HepG2 (cell line): ENCODE measurements at regions not wholly inside any gene's neighbourhood (a gene's known extent, or its start where the extent isn't known, plus 50 kb on each side); places are given as distances from the start of the nearest gene placed in this dataset.

Experiments used
- ATAC-seq: fragments of 200-7000 bp; cut with Tn5 transposase; 3 replicates; pipeline ENCODE4 v1.9.1; 2020; ENCODE audit warnings: mild to moderate bottlenecking, moderate library complexity
- BruUV-seq: library from RNA; stranded (reverse); fragments of 400-500 nt; replicated peaks from 2 replicates; lab custom pipeline; 2021; lab: Mats Ljungman, UMichigan
- CTCF ChIA-PET: fragments of 300-600 bp; formaldehyde crosslinking; extraction: SDS; loops from one replicate; lab custom pipeline; 2021; ENCODE audit warnings: low total read pairs, inconsistent platforms, low intra/inter-chr PET ratio; lab: Yijun Ruan, JAX
- POLR2A ChIA-PET: fragments of 350-600 bp; sonication (Branson Sonifier 250); formaldehyde crosslinking; loops from one replicate; lab custom pipeline; 2020; ENCODE audit warnings: antibody characterized with exemption, inconsistent platforms; lab: Yijun Ruan, JAX
- DNase-seq: peaks from one replicate; pipeline ENCODE4 v3.0.0-alpha.2; 2015; ENCODE audit warnings: low spot score
- FAIRE-seq: peaks from 3 replicates; lab custom pipeline; 2011; peaks lifted over from hg19 to GRCh38; lab: Jason Lieb, UNC
- H2AFZ ChIP-seq: one replicate; pipeline ENCODE4 v1.6.1; 2011; ENCODE audit warnings: low read length, inconsistent platforms
- H3K27ac ChIP-seq: fragments of 300-600 bp; 3 replicates; pipeline ENCODE4 v1.8.0; 2011; ENCODE audit warnings: mixed run types, mild to moderate bottlenecking, mixed read lengths, low read length, inconsistent platforms; ENCODE audit not compliant: insufficient read depth; ENCODE audit errors: extremely low read length
- H3K27me3 ChIP-seq, 2 experiments: fragments of 200-600 bp in 1 of 2; 2 replicates in 1 of 2; 3 replicates in 1 of 2; pipeline versions ENCODE4 v1.6.0 to v1.8.0; 2011; ENCODE audit warnings: low read length in 2 of 2, mild to moderate bottlenecking in 2 of 2, moderate library complexity in 2 of 2, inconsistent platforms in 1 of 2; ENCODE audit not compliant: insufficient read depth in 2 of 2, control insufficient read depth in 1 of 2
- H3K36me3 ChIP-seq, 2 experiments: fragments of 200-600 bp in 1 of 2; replicated peaks in 1 of 2; 2 replicates in 1 of 2; 3 replicates in 1 of 2; pipeline versions ENCODE4 v1.5.1 to v1.8.0; 2011; ENCODE audit warnings: low read length in 2 of 2, inconsistent platforms in 1 of 2; ENCODE audit not compliant: insufficient read depth in 2 of 2, control insufficient read depth in 1 of 2
- H3K4me1 ChIP-seq: 2 replicates; pipeline ENCODE4 v1.5.1; 2012; ENCODE audit warnings: low read length, inconsistent platforms; ENCODE audit not compliant: insufficient read depth
- H3K4me2 ChIP-seq: 2 replicates; pipeline ENCODE4 v1.6.0; 2011; ENCODE audit warnings: low read depth, low read length, inconsistent platforms
- H3K4me3 ChIP-seq, 3 experiments: fragments of 200-600 bp in 1 of 3; sonication (generic), shearing (Covaris generic) in 1 of 3; replicated peaks in 1 of 3; 2 replicates each; pipeline ENCODE4 v1.5.1; 2011 to 2016; ENCODE audit warnings: low read length in 3 of 3, inconsistent platforms in 2 of 3, low read depth in 2 of 3, mild to moderate bottlenecking in 2 of 3, control low read depth in 1 of 3, mixed read lengths in 1 of 3; ENCODE audit not compliant: insufficient read depth in 1 of 3
- H3K79me2 ChIP-seq: one replicate; pipeline ENCODE4 v1.6.1; 2011; ENCODE audit warnings: low read length, inconsistent platforms; ENCODE audit not compliant: insufficient read depth
- H3K9ac ChIP-seq: 2 replicates; pipeline ENCODE4 v1.6.0; 2011; ENCODE audit warnings: mild to moderate bottlenecking, low read depth, low read length, inconsistent platforms; ENCODE audit not compliant: insufficient read depth
- H3K9me3 ChIP-seq: 2 replicates; pipeline ENCODE4 v1.5.1; 2012; ENCODE audit warnings: mild to moderate bottlenecking, low read length
- H4K20me1 ChIP-seq: 2 replicates; pipeline ENCODE4 v1.6.0; 2011; ENCODE audit warnings: inconsistent platforms, mild to moderate bottlenecking, low read length, moderate library complexity; ENCODE audit not compliant: insufficient read depth
- ARID2 ChIP-seq: sonication (generic); formaldehyde crosslinking; IDR thresholded peaks from 2 replicates; pipeline ENCODE4 v1.8.1; 2022; ENCODE audit warnings: mild to moderate bottlenecking, missing genetic modification reagents, borderline replicate concordance
- HIC2 ChIP-seq: sonication (generic); formaldehyde crosslinking; IDR thresholded peaks from 2 replicates; pipeline ENCODE4 v1.9.0; 2022; ENCODE audit warnings: low read depth, missing genetic modification reagents
- POLR2AphosphoS5 ChIP-seq: IDR thresholded peaks from 2 replicates; pipeline ENCODE4 v1.6.1; 2012; ENCODE audit warnings: low read depth, low read length
- RBAK ChIP-seq: sonication (generic); formaldehyde crosslinking; IDR thresholded peaks from 2 replicates; pipeline ENCODE4 v1.5.1; 2020; ENCODE audit warnings: mild to moderate bottlenecking, missing genetic modification reagents
- RORA ChIP-seq: sonication (generic); formaldehyde crosslinking; IDR thresholded peaks from 2 replicates; pipeline ENCODE4 v1.5.0; 2020; ENCODE audit warnings: mild to moderate bottlenecking, missing genetic modification reagents, moderate library complexity
- SAFB2 ChIP-seq: sonication (generic); formaldehyde crosslinking; IDR thresholded peaks from 2 replicates; pipeline ENCODE4 v1.5.1; 2020; ENCODE audit warnings: missing genetic modification reagents, low read depth, mild to moderate bottlenecking, borderline replicate concordance
- TERF1 ChIP-seq: sonication (generic); formaldehyde crosslinking; IDR thresholded peaks from 2 replicates; pipeline ENCODE4 v1.8.0; 2022; ENCODE audit warnings: mild to moderate bottlenecking, missing genetic modification reagents, moderate library complexity
- TOPORS ChIP-seq: sonication (generic); formaldehyde crosslinking; IDR thresholded peaks from 2 replicates; pipeline ENCODE4 v1.8.0; 2023; ENCODE audit warnings: mild to moderate bottlenecking, missing genetic modification reagents
- ZC3H4 ChIP-seq: sonication (generic); formaldehyde crosslinking; IDR thresholded peaks from 2 replicates; pipeline ENCODE4 v1.4.0; 2020; ENCODE audit warnings: missing genetic modification reagents, borderline replicate concordance
- ZNF296 ChIP-seq: sonication (generic); formaldehyde crosslinking; conservative IDR thresholded peaks from 2 replicates; pipeline ENCODE4 v1.5.0; 2020; ENCODE audit warnings: mild to moderate bottlenecking, missing genetic modification reagents
- ZNF563 ChIP-seq: sonication (generic); formaldehyde crosslinking; IDR thresholded peaks from 2 replicates; pipeline ENCODE4 v1.8.0; 2022; ENCODE audit warnings: mild to moderate bottlenecking, moderate library complexity, missing genetic modification reagents
- ZNF619 ChIP-seq: sonication (generic); formaldehyde crosslinking; IDR thresholded peaks from 2 replicates; pipeline ENCODE4 v1.4.0; 2020; ENCODE audit warnings: mild to moderate bottlenecking, missing genetic modification reagents
- WGBS: methylation state at CpG from one replicate; pipeline ENCODE4 v1.1.6; 2017; ENCODE audit warnings: low lambda C conversion rate; 5-methylcytosine and 5-hydroxymethylcytosine counted together
- in situ Hi-C: cut with HindIII; loops from 2 replicates; pipeline ENCODE4 v1.10.0; 2017; ENCODE audit warnings: low pct_unique_long_range_greater_than_20kb; ENCODE audit not compliant: extremely low pct_ligation_motif_present
- intact Hi-C: fragments of 100-400 bp; cut with micrococcal nuclease; formaldehyde crosslinking; loops from one replicate; pipeline ENCODE4 v1.10.0; 2022; ENCODE audit not compliant: unreplicated experiment

GRCh38 chr5:161023551-161023950, 171.5 kb upstream of the ATP10B start:
- in situ Hi-C loops = no loop called here
- no peaks in the 10 kb centered on the region for H3K27me3 ChIP-seq
- TF ChIP-seq ARID2 (CRISPR knock-in tag) (no peak), ZNF296 (CRISPR knock-in tag) (no peak), RORA (CRISPR knock-in tag) (no peak), ZNF619 (CRISPR knock-in tag) (no peak), ZC3H4 (no peak), TOPORS (CRISPR knock-in tag) (no peak), HIC2 (CRISPR knock-in tag) (no peak), TERF1 (no peak), POLR2AphosphoS5 (no peak), RBAK (no peak), SAFB2 (CRISPR knock-in tag) (no peak), ZNF563 (CRISPR knock-in tag) (no peak)
- TF ChIP-seq, all 625 proteins: peak for 0
- no peaks in the 10 kb centered on the region for H3K79me2 ChIP-seq
- WGBS = 20% methylated on average over 4 of the region's 4 CpGs
- POLR2A ChIA-PET = no interaction called here
- no peak overlapping the region for H3K27ac ChIP-seq
- H3K36me3 ChIP-seq = no peaks in the 10 kb centered on the region
- no peak overlapping the region for H3K4me3 ChIP-seq
- BruUV-seq = no TSS peak
- intact Hi-C loops = no loop called here
- no peak overlapping the region for H3K4me2 ChIP-seq
- ATAC-seq (no peak), FAIRE-seq (no peak), DNase-seq (no peak)
- no peak overlapping the region for H3K9ac ChIP-seq
- no peak overlapping the region for H2AFZ ChIP-seq
- no peaks in the 10 kb centered on the region for H4K20me1 ChIP-seq
- CTCF ChIA-PET = no interaction called here
- H3K9me3 ChIP-seq = no peaks in the 10 kb centered on the region
- no peaks in the 10 kb centered on the region for H3K4me1 ChIP-seq
